ENCODE measurements at regions not wholly inside any gene's neighbourhood (a gene's known extent, or its start where the extent isn't known, plus 50 kb on each side); places are given as distances from the start of the nearest gene placed in this dataset.
"Not testable (repeated sequence)": the region's sequence is repeated elsewhere in the genome, so short reads cannot be mapped to it uniquely, and the experiment has no call there.

DNA sequence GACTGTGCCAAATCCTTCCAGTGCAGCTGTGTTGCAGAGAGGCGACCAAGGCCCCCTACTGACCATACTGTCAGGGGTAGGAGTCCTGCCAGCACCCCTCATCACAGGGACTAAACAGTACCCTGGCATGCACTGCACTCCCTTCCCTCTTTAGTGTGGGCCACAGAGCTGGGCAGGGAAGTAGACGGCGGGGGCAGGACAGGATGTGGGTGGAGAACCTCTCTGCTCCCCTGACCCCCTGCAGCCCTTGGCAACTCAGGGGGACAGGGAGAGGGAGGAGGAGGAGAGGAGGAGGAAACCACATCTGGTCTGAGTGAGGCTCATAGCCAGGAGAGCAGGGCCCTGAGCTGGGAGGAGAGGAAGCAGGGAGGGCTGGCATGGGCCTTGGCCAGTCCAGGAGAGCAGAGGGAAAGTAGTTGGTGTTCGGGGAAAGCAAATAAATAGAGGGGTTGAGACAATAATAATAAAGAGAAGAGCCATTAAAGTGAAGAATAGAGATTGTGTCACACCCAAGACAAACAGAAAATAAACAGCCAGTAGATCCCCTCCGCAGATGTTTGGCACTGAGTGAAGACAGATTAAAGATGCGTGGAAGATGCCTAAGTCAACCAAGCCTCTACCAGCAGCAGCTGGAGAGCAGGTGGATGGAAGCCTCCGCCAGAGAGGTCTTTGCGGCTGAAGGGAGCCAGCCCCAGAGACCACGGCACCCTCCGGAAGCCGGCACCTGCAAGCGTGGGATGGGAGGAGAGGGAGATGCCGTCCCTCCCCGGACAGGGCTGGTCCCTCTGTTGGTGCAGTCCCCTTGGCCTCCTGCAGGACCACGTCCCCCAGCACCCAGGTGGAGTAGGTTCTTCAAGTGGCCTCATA, 61.5 kb downstream of the RPUSD4 start:
- ChIA-PET POLR2A (no interaction called here), CTCF (no interaction called here)
- no peak for DNase-seq (ENCODE audit: low read depth, low spot score)
- H3K4me3 ChIP-seq (ENCODE audit: low read depth, low read length) = no peak overlapping the region
- TF ChIP-seq CTCF (IDR thresholded peaks at IDR 0.05; ENCODE audit: insufficient read depth, low read length, missing control alignments) = no peak

- POLR2A ChIA-PET = no interaction called here
Observed at GRCh38 chr11:126148317-126148716, 63.1 kb downstream of the RPUSD4 start.

DNA sequence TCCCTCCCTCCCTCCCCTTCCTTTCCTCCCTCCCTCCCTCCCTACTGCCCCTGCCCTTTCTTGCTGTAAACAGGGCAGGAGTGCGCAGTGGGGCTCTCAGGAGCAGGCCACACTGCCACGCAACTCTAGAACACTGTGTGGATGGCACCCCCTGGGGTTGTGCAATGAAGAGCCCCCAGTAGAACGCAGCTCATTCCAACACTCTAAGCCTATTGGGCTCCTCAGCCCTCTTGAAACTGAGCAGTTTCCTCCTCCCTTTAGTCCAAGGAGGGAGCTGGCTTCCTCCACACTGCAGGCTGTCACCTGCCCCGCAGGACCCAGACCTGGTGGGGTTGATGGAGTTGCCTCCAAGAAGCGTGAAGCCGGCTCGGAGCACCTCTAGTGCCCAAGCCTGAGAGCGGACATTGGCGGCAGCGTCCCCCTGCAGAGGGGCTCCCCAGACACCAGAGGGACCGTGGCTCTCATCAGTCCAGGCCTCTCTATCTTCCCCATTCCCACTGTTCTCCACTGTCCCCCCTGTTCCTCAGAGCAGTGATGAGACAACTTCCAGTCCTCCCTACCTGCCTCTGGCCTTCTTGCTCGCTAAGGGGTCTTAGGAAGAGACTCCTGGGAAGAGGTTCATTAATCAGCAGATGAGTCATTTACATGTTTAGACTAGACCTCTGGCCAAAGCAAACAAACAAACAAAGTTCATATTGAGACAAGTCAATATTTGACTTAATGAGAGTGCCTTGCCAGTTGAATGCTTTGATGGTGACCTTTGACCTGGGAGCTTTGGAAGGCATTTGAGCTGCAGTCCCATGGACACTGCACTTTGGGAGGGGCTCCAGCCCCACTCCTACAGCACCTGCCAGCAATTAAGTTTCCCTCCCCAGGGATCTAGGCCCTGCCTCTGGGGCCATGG, 64.0 kb downstream of the RPUSD4 start:
- H3K4me3 ChIP-seq (ENCODE audit: low read depth, low read length) = no peak overlapping the region
- POLR2A ChIA-PET = no interaction called here
- TF ChIP-seq CTCF (IDR thresholded peaks at IDR 0.05; ENCODE audit: insufficient read depth, low read length, missing control alignments) = no peak
- CTCF ChIA-PET = no interaction called here
- no peak for DNase-seq (ENCODE audit: low read depth, low spot score)

More at GRCh38 chr11:126148317-126148716, 63.1 kb downstream of the RPUSD4 start:
- no peak for DNase-seq (ENCODE audit: low read depth, low spot score)
- CTCF ChIA-PET = no interaction called here
- no peak overlapping the region for H3K4me3 ChIP-seq (ENCODE audit: low read depth, low read length)
- no peak for TF ChIP-seq CTCF (IDR thresholded peaks at IDR 0.05; ENCODE audit: insufficient read depth, low read length, missing control alignments)

DNA sequence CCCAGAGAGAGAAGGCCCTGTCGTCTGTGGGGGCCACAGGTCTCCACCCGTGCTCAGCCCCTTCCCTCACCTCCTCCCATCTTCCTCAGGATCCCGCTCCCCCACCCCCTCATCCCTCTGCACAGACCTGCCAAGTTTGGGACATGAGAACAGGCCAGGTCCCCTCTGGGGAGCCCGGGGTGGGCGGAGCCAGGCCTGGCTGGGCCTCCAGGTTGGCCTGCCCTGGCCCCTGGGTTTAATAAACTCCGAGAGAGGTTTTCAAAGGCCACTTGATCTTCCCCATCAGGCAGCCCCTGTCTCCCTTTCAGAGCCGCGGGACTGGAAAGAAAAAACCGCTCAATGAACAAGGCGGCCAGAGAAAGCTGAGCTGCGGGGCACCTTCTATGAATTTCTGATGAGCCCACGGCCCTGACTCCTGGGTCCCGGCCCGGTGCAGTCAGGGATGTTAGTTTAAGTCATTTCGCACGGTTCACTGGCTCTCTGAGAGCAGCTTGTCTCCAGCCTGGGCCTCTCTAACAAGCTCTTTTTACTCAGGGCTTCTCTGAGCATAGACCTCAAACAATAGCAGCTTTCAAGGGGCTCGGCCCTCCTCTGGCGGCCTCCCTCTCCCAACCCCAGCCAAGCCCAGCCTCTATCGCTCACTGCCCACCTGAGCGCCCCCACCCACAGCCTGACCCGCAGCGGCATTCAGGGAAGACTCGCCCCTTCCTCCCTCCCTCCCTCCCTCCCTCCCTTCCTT, 64.8 kb downstream of the RPUSD4 start:
- no peak overlapping the region for H3K4me3 ChIP-seq (ENCODE audit: low read depth, low read length)
- DNase-seq (ENCODE audit: low read depth, low spot score) = no peak
- TF ChIP-seq CTCF (IDR thresholded peaks at IDR 0.05; ENCODE audit: insufficient read depth, low read length, missing control alignments) = no peak
- CTCF ChIA-PET = no interaction called here
- POLR2A ChIA-PET = interaction anchor here (0.5 kb wide), 1 partner anchor 140 kb away, joined by 5 read pairs; no protein-coding TSS in a partner anchor

DNA sequence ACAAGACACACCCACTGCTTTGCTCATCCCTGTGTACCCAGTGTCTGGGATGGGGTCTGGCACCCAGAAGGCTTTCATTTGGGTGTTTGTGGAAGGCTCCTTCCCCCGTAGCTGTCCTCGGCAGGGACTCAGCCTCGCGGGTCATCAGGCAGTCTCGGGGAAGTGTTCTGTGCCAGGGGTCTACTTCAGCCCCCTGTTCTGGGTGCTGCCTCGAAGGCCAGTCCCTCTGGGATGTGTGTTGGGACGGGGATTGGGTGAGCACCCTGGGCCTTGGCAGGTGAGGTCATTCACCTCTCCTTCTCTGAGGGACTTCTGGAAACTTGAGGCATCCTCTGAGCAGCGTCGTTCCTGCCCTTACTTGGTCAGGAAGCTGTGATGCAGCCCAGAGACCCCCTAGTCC, 65.5 kb downstream of the RPUSD4 start:
- POLR2A ChIA-PET = no interaction called here
- H3K4me3 ChIP-seq (ENCODE audit: low read depth, low read length) = no peak overlapping the region
- CTCF ChIA-PET = no interaction called here
- DNase-seq (ENCODE audit: low read depth, low spot score) = no peak
- TF ChIP-seq CTCF (IDR thresholded peaks at IDR 0.05; ENCODE audit: insufficient read depth, low read length, missing control alignments) = no peak

- POLR2A ChIA-PET; H3K4me3 ChIP-seq (ENCODE audit: low read depth, low read length); DNase-seq (ENCODE audit: low read depth, low spot score); CTCF ChIA-PET: not testable (repeated sequence)
Observed at GRCh38 chr11:126143491-126143890, 68.0 kb downstream of the RPUSD4 start.

Data from AG04449 (cell line).